ENCODE measurements at regions not wholly inside any gene's neighbourhood (a gene's known extent, or its start where the extent isn't known, plus 50 kb on each side); places are given as distances from the start of the nearest gene placed in this dataset.

- no peaks in the 10 kb centered on the region for H3K79me2 ChIP-seq (ENCODE audit: control insufficient read depth, low read length)
- no peaks in the 10 kb centered on the region for H3K27me3 ChIP-seq (ENCODE audit: control insufficient read depth, low read length)
- no peaks in the 10 kb centered on the region for H3K9me3 ChIP-seq (ENCODE audit: control insufficient read depth, insufficient read depth, low read length)
- no peaks in the 10 kb centered on the region for H3F3A ChIP-seq (ENCODE audit: control insufficient read depth, insufficient read depth)
- H3K27ac ChIP-seq (ENCODE audit: low read depth, low read length) = no peak overlapping the region
- H3K4me1 ChIP-seq (ENCODE audit: control insufficient read depth, low read length) = no peaks in the 10 kb centered on the region
- no peaks in the 10 kb centered on the region for H3K9me2 ChIP-seq (replicated peaks; ENCODE audit: control insufficient read depth, low read length)
- H4K20me1 ChIP-seq (ENCODE audit: control insufficient read depth, insufficient read depth, low read depth, low read length) = no peaks in the 10 kb centered on the region
- no peaks in the 10 kb centered on the region for H3K36me3 ChIP-seq (ENCODE audit: control insufficient read depth, low read length)
- H3K4me2 ChIP-seq (ENCODE audit: low read length) = no peak overlapping the region
- TF ChIP-seq CTCF (IDR thresholded peaks at IDR 0.05; ENCODE audit: low read depth, low read length, poor library complexity, severe bottlenecking) (no peak), EZH2phosphoT487 (IDR thresholded peaks at IDR 0.05; ENCODE audit: borderline replicate concordance, low read length) (no peak)
- H3K4me3 ChIP-seq (ENCODE audit: low read length) = no peak overlapping the region
Measured at GRCh38 chr20:40815156-40816038, 126.4 kb upstream of the MAFB start.

- no peaks in the 10 kb centered on the region for H3K9me2 ChIP-seq (replicated peaks; ENCODE audit: control insufficient read depth, low read length)
- H3K27ac ChIP-seq (ENCODE audit: low read depth, low read length) = no peak overlapping the region
- H3K79me2 ChIP-seq (ENCODE audit: control insufficient read depth, low read length) = no peaks in the 10 kb centered on the region
- H3K36me3 ChIP-seq (ENCODE audit: control insufficient read depth, low read length) = no peaks in the 10 kb centered on the region
- H3K4me1 ChIP-seq (ENCODE audit: control insufficient read depth, low read length) = no peaks in the 10 kb centered on the region
- no peaks in the 10 kb centered on the region for H3K9me3 ChIP-seq (ENCODE audit: control insufficient read depth, insufficient read depth, low read length)
- no peak overlapping the region for H3K4me2 ChIP-seq (ENCODE audit: low read length)
- H3K27me3 ChIP-seq (ENCODE audit: control insufficient read depth, low read length) = no peaks in the 10 kb centered on the region
- no peaks in the 10 kb centered on the region for H4K20me1 ChIP-seq (ENCODE audit: control insufficient read depth, insufficient read depth, low read depth, low read length)
- TF ChIP-seq CTCF (IDR thresholded peaks at IDR 0.05; ENCODE audit: low read depth, low read length, poor library complexity, severe bottlenecking) = no peak
- TF ChIP-seq EZH2phosphoT487 (IDR thresholded peaks at IDR 0.05; ENCODE audit: borderline replicate concordance, low read length) = no peak
- H3F3A ChIP-seq (ENCODE audit: control insufficient read depth, insufficient read depth) = no peaks in the 10 kb centered on the region
- H3K4me3 ChIP-seq (ENCODE audit: low read length) = no peak overlapping the region
Measured at GRCh38 chr20:40816039-40816352, 127.0 kb upstream of the MAFB start.

DNA sequence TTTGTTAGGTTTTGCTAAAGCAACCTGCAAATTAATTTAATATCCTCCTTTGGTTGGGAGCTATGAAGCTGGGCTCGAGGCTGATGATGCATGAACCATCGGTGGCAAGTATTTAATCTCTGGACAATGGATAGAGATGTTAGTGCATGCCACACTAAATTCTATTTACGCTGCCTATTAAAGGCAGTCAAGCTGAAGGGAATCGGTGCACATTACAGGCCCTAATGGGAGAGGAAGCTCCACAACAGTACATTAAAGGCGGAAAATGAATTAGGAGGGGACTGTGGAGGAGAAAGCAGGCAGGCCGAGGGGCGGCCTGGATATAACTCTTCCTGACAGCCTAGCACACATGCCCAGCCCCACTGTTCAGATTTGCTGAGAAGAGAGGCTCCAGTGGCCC is 132.4 kb upstream of the MAFB start:
- Histone ChIP-seq H3K4me2 (ENCODE audit: low read length) (no peak overlapping the region), H3K27me3 (ENCODE audit: control insufficient read depth, low read length) (no peaks in the 10 kb centered on the region), H4K20me1 (ENCODE audit: control insufficient read depth, insufficient read depth, low read depth, low read length) (no peaks in the 10 kb centered on the region), H3K36me3 (ENCODE audit: control insufficient read depth, low read length) (no peaks in the 10 kb centered on the region), H3K9me3 (ENCODE audit: control insufficient read depth, insufficient read depth, low read length) (no peaks in the 10 kb centered on the region), H3K9me2 (replicated peaks; ENCODE audit: control insufficient read depth, low read length) (no peaks in the 10 kb centered on the region), H3K27ac (ENCODE audit: low read depth, low read length) (no peak overlapping the region), H3F3A (ENCODE audit: control insufficient read depth, insufficient read depth) (no peaks in the 10 kb centered on the region), H3K4me3 (ENCODE audit: low read length) (no peak overlapping the region), H3K4me1 (ENCODE audit: control insufficient read depth, low read length) (no peaks in the 10 kb centered on the region), H3K79me2 (ENCODE audit: control insufficient read depth, low read length) (no peaks in the 10 kb centered on the region)
- no peak for TF ChIP-seq CTCF (IDR thresholded peaks at IDR 0.05; ENCODE audit: low read depth, low read length, poor library complexity, severe bottlenecking)
- TF ChIP-seq EZH2phosphoT487 (IDR thresholded peaks at IDR 0.05; ENCODE audit: borderline replicate concordance, low read length) = no peak
